H9 (cell line): ENCODE measurements at regions not wholly inside any gene's neighbourhood (a gene's known extent, or its start where the extent isn't known, plus 50 kb on each side); places are given as distances from the start of the nearest gene placed in this dataset.

Source experiments
- DNase-seq: peaks from one replicate; pipeline ENCODE4 v3.0.0-alpha.2; 2017
- H2AFZ ChIP-seq: one replicate; pipeline ENCODE4 v1.6.1; 2013; ENCODE audit warnings: mild to moderate bottlenecking, low read length, control low read depth, moderate library complexity
- H2AK5ac ChIP-seq: 2 replicates; pipeline ENCODE4 v1.6.1; 2013; ENCODE audit warnings: low read length, control low read depth, mixed read lengths; ENCODE audit not compliant: insufficient read length
- H2BK120ac ChIP-seq: one replicate; pipeline ENCODE4 v1.6.1; 2013; ENCODE audit warnings: low read depth, mild to moderate bottlenecking, low read length, control low read depth, inconsistent platforms; ENCODE audit not compliant: poor library complexity, severe bottlenecking
- H2BK12ac ChIP-seq: 2 replicates; pipeline ENCODE4 v1.6.1; 2013; ENCODE audit warnings: low read length, control low read depth, mixed read lengths, low read depth; ENCODE audit not compliant: insufficient read length
- H2BK15ac ChIP-seq: 2 replicates; pipeline ENCODE4 v1.6.1; 2013; ENCODE audit warnings: low read depth, low read length, control low read depth
- H2BK20ac ChIP-seq: one replicate; pipeline ENCODE4 v1.6.1; 2013; ENCODE audit warnings: low read depth, mild to moderate bottlenecking, low read length, control low read depth, inconsistent platforms; ENCODE audit not compliant: poor library complexity, severe bottlenecking
- H2BK5ac ChIP-seq: 2 replicates; pipeline ENCODE4 v1.6.1; 2013; ENCODE audit warnings: low read length, control low read depth, mixed read lengths; ENCODE audit not compliant: insufficient read length
- H3K14ac ChIP-seq: 2 replicates; pipeline ENCODE4 v1.6.1; 2013; ENCODE audit warnings: low read length, control low read depth; ENCODE audit not compliant: insufficient read depth
- H3K18ac ChIP-seq: 2 replicates; pipeline ENCODE4 v1.6.1; 2013; ENCODE audit warnings: low read depth, mild to moderate bottlenecking, mixed read lengths, low read length, control low read depth; ENCODE audit not compliant: insufficient read length
- H3K23ac ChIP-seq: 2 replicates; pipeline ENCODE4 v1.6.1; 2013; ENCODE audit warnings: low read length, control low read depth, mixed read lengths, low read depth; ENCODE audit not compliant: insufficient read length
- H3K23me2 ChIP-seq: 2 replicates; pipeline ENCODE4 v1.6.1; 2013; ENCODE audit warnings: low read depth, mild to moderate bottlenecking, mixed read lengths, low read length, control low read depth; ENCODE audit not compliant: insufficient read length, poor library complexity, severe bottlenecking
- H3K27ac ChIP-seq: 2 replicates; pipeline ENCODE4 v1.5.1; 2013; ENCODE audit warnings: low read length, control low read depth, mixed read lengths, low read depth; ENCODE audit not compliant: insufficient read length
- H3K27me3 ChIP-seq: 2 replicates; pipeline ENCODE4 v1.6.1; 2013; ENCODE audit warnings: low read length, control low read depth, inconsistent platforms; ENCODE audit not compliant: insufficient read depth
- H3K4ac ChIP-seq: 2 replicates; pipeline ENCODE4 v1.6.1; 2013; ENCODE audit warnings: low read depth, mild to moderate bottlenecking, control low read depth, inconsistent platforms, low read length, moderate library complexity
- H3K4me1 ChIP-seq: 2 replicates; pipeline ENCODE4 v1.6.1; 2013; ENCODE audit warnings: low read length, control low read depth, inconsistent platforms; ENCODE audit not compliant: insufficient read depth
- H3K4me2 ChIP-seq: 2 replicates; pipeline ENCODE4 v1.6.1; 2013; ENCODE audit warnings: low read length, control low read depth, mixed read lengths; ENCODE audit not compliant: insufficient read length, insufficient read depth
- H3K56ac ChIP-seq: 2 replicates; pipeline ENCODE4 v1.6.1; 2013; ENCODE audit warnings: low read depth, mild to moderate bottlenecking, mixed read lengths, low read length, control low read depth; ENCODE audit not compliant: insufficient read length
- H3K79me1 ChIP-seq: 2 replicates; pipeline ENCODE4 v1.6.1; 2013; ENCODE audit warnings: low read depth, mild to moderate bottlenecking, moderate library complexity, low read length, control low read depth, inconsistent platforms; ENCODE audit not compliant: insufficient read depth, poor library complexity, severe bottlenecking
- H3K79me2 ChIP-seq: 2 replicates; pipeline ENCODE4 v1.6.1; 2013; ENCODE audit warnings: low read length, control low read depth, inconsistent platforms; ENCODE audit not compliant: insufficient read depth
- H3K9ac ChIP-seq: 2 replicates; pipeline ENCODE4 v1.6.1; 2013; ENCODE audit warnings: low read length, control low read depth, mixed read lengths; ENCODE audit not compliant: insufficient read length; ENCODE audit errors: extremely low read depth
- H3K9me3 ChIP-seq: one replicate; pipeline ENCODE4 v1.6.1; 2013; ENCODE audit warnings: low read depth, low read length, inconsistent platforms; ENCODE audit not compliant: control insufficient read depth
- H3T11ph ChIP-seq: one replicate; pipeline ENCODE4 v1.6.1; 2013; ENCODE audit warnings: mild to moderate bottlenecking, low read length, control low read depth, inconsistent platforms
- H4K20me1 ChIP-seq: one replicate; pipeline ENCODE4 v1.6.1; 2013; ENCODE audit not compliant: control insufficient read depth, insufficient read length, insufficient read depth
- H4K5ac ChIP-seq: 2 replicates; pipeline ENCODE4 v1.6.1; 2013; ENCODE audit warnings: low read depth, mild to moderate bottlenecking, mixed read lengths, low read length, control low read depth; ENCODE audit not compliant: insufficient read length
- H4K8ac ChIP-seq: replicated peaks from 2 replicates; pipeline ENCODE4 v1.6.1; 2013; ENCODE audit warnings: low read length, control low read depth, mixed read lengths, low read depth; ENCODE audit not compliant: insufficient read length
- H4K91ac ChIP-seq: 2 replicates; pipeline ENCODE4 v1.6.1; 2013; ENCODE audit warnings: low read depth, mild to moderate bottlenecking, moderate library complexity, mixed read lengths, low read length, control low read depth; ENCODE audit not compliant: insufficient read length
- H3K27ac Mint-ChIP-seq, 3 experiments: 2 replicates in 2 of 3; 3 replicates in 1 of 3; pipeline ENCODE4 v1.8.0; 2020 to 2021; ENCODE audit warnings: mixed read lengths in 3 of 3, mild to moderate bottlenecking in 1 of 3, moderate library complexity in 1 of 3
- H3K27me3 Mint-ChIP-seq: 2 replicates; pipeline ENCODE4 v1.8.0; 2021; ENCODE audit warnings: low read depth, mild to moderate bottlenecking, moderate library complexity, mixed read lengths
- H3K36me3 Mint-ChIP-seq, 3 experiments: 2 replicates in 2 of 3; 3 replicates in 1 of 3; pipeline ENCODE4 v1.8.0; 2020 to 2021; ENCODE audit warnings: low read depth in 3 of 3, mixed read lengths in 3 of 3; ENCODE audit not compliant: insufficient read depth in 1 of 3
- H3K4me1 Mint-ChIP-seq, 2 experiments: 2 replicates each; pipeline ENCODE4 v1.8.0; 2020; ENCODE audit warnings: mixed read lengths in 2 of 2
- H3K4me3 Mint-ChIP-seq, 2 experiments: 2 replicates in 1 of 2; 3 replicates in 1 of 2; pipeline ENCODE4 v1.8.0; 2020 to 2021; ENCODE audit warnings: mild to moderate bottlenecking in 2 of 2, mixed read lengths in 2 of 2, moderate library complexity in 1 of 2
- H3K9me3 Mint-ChIP-seq, 2 experiments: 2 replicates in 1 of 2; 3 replicates in 1 of 2; pipeline ENCODE4 v1.8.0; 2020; ENCODE audit warnings: mild to moderate bottlenecking in 2 of 2, mixed read lengths in 2 of 2, moderate library complexity in 1 of 2
- CTCF ChIP-seq: fragments of 200-600 bp; sonication (generic); conservative IDR thresholded peaks from 3 replicates; pipeline ENCODE4 v1.8.0; 2021; ENCODE audit warnings: antibody characterized with exemption, mild to moderate bottlenecking
- WGBS: extraction: QIAGEN DNeasy Blood & Tissue Kit; methylation state at CpG from one replicate; pipeline ENCODE4 v1.1.7; 2013; ENCODE audit warnings: missing lambda C conversion rate, low lambda C conversion rate, mixed read lengths; ENCODE audit not compliant: insufficient read length; ENCODE audit errors: extremely low coverage; 5-methylcytosine and 5-hydroxymethylcytosine counted together

GRCh38 chr20:10806539-10806938 is 132.7 kb upstream of the JAG1 start:
- H2BK20ac ChIP-seq = no peak overlapping the region
- no peaks in the 10 kb centered on the region for H3K36me3 Mint-ChIP-seq

More at GRCh38 chr20:10806539-10806938, 132.7 kb upstream of the JAG1 start:
- Histone ChIP-seq H3K23ac (no peak overlapping the region), H3K9me3 (no peaks in the 10 kb centered on the region), H3K18ac (no peak overlapping the region), H2BK12ac (no peak overlapping the region), H3K79me1 (no peaks in the 10 kb centered on the region), H4K5ac (no peak overlapping the region), H2AK5ac (no peak overlapping the region), H3K4me2 (no peak overlapping the region), H3K23me2 (no peaks in the 10 kb centered on the region), H2AFZ (no peak overlapping the region), H3K79me2 (no peaks in the 10 kb centered on the region), H3K27ac (no peak overlapping the region), H4K20me1 (no peaks in the 10 kb centered on the region), H3K27me3 (no peaks in the 10 kb centered on the region), H3K56ac (no peak overlapping the region), H2BK5ac (no peak overlapping the region), H4K8ac (no peak overlapping the region), H3K4ac (no peak overlapping the region), H3K9ac (no peak overlapping the region), H3T11ph (no peak overlapping the region), H2BK120ac (no peak overlapping the region), H3K4me1 (no peaks in the 10 kb centered on the region; the same call in 1 of the 2 replicates), H4K91ac (no peak overlapping the region), H2BK15ac (no peak overlapping the region), H3K14ac (no peak overlapping the region)
- H3K27me3 Mint-ChIP-seq = no peaks in the 10 kb centered on the region
- no peak overlapping the region for H3K4me3 Mint-ChIP-seq
- H3K4me1 Mint-ChIP-seq = peaks cover 10 to 12% of the 10 kb centered on the region in 2 experiments
- no peak overlapping the region; a peak in 1 of 7 replicates for H3K27ac Mint-ChIP-seq
- no peak for DNase-seq
- H3K9me3 Mint-ChIP-seq = no peaks in the 10 kb centered on the region
- WGBS = no CpG with 5 or more reads among the region's 3 CpGs
- TF ChIP-seq CTCF = no peak
